B cell (primary cell): ENCODE measurements at regions not wholly inside any gene's neighbourhood (a gene's known extent, or its start where the extent isn't known, plus 50 kb on each side); places are given as distances from the start of the nearest gene placed in this dataset.

Experiments
- CTCF ChIP-seq: fragments of 200-600 bp; IDR thresholded peaks from one replicate; pipeline ENCODE4 v1.8.0; 2022; ENCODE audit warnings: antibody characterized with exemption, mild to moderate bottlenecking
- EZH2 ChIP-seq: IDR thresholded peaks from 2 replicates; pipeline ENCODE4 v1.6.1; 2012; ENCODE audit warnings: borderline replicate concordance, low read depth, mild to moderate bottlenecking, moderate library complexity, low read length; ENCODE audit not compliant: insufficient read depth, poor library complexity, severe bottlenecking

GRCh38 chrX:20666331-20666730, 399.6 kb upstream of the RPS6KA3 start:
- no peak for TF ChIP-seq EZH2
- TF ChIP-seq CTCF: no peak
